ENCODE measurements at regions not wholly inside any gene's neighbourhood (a gene's known extent, or its start where the extent isn't known, plus 50 kb on each side); places are given as distances from the start of the nearest gene placed in this dataset.

GRCh38 chr14:106766145-106766544 lies 1239.8 kb downstream of the TMEM121 start:
- TF ChIP-seq ZFP3 (CRISPR knock-in tag; IDR thresholded peaks at IDR 0.05) = no peak
- TF ChIP-seq TCF4 (CRISPR knock-in tag; IDR thresholded peaks at IDR 0.05; ENCODE audit: borderline replicate concordance) = no peak
- no peak for TF ChIP-seq ZFP30 (CRISPR knock-in tag; IDR thresholded peaks at IDR 0.05)
- TF ChIP-seq, protein P1, sequence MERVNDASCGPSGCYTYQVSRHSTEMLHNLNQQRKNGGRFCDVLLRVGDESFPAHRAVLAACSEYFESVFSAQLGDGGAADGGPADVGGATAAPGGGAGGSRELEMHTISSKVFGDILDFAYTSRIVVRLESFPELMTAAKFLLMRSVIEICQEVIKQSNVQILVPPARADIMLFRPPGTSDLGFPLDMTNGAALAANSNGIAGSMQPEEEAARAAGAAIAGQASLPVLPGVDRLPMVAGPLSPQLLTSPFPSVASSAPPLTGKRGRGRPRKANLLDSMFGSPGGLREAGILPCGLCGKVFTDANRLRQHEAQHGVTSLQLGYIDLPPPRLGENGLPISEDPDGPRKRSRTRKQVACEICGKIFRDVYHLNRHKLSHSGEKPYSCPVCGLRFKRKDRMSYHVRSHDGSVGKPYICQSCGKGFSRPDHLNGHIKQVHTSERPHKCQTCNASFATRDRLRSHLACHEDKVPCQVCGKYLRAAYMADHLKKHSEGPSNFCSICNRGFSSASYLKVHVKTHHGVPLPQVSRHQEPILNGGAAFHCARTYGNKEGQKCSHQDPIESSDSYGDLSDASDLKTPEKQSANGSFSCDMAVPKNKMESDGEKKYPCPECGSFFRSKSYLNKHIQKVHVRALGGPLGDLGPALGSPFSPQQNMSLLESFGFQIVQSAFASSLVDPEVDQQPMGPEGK (CRISPR knock-in tag; IDR thresholded peaks at IDR 0.05; ENCODE audit: borderline replicate concordance) = no peak
- TF ChIP-seq SNAI2 (CRISPR knock-in tag; IDR thresholded peaks at IDR 0.05) = no peak
- TF ChIP-seq ZC3H10 (CRISPR knock-in tag; IDR thresholded peaks at IDR 0.05) = no peak
- no peak for TF ChIP-seq TSHZ2 (CRISPR knock-in tag; IDR thresholded peaks at IDR 0.05)
- TF ChIP-seq RARB (CRISPR knock-in tag; IDR thresholded peaks at IDR 0.05) = no peak
